ENCODE measurements at regions not wholly inside any gene's neighbourhood (a gene's known extent, or its start where the extent isn't known, plus 50 kb on each side); places are given as distances from the start of the nearest gene placed in this dataset.

GRCh38 chr12:132389526-132390286 lies 60.3 kb upstream of the GALNT9 start:
- in situ Hi-C loops (cut with MboI; ENCODE audit: low pct_unique_long_range_greater_than_20kb, low sequenced_read_pairs, unreplicated experiment) = no loop called here
- TF ChIP-seq, protein P1, sequence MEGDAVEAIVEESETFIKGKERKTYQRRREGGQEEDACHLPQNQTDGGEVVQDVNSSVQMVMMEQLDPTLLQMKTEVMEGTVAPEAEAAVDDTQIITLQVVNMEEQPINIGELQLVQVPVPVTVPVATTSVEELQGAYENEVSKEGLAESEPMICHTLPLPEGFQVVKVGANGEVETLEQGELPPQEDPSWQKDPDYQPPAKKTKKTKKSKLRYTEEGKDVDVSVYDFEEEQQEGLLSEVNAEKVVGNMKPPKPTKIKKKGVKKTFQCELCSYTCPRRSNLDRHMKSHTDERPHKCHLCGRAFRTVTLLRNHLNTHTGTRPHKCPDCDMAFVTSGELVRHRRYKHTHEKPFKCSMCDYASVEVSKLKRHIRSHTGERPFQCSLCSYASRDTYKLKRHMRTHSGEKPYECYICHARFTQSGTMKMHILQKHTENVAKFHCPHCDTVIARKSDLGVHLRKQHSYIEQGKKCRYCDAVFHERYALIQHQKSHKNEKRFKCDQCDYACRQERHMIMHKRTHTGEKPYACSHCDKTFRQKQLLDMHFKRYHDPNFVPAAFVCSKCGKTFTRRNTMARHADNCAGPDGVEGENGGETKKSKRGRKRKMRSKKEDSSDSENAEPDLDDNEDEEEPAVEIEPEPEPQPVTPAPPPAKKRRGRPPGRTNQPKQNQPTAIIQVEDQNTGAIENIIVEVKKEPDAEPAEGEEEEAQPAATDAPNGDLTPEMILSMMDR (IDR thresholded peaks at IDR 0.05; ENCODE audit: extremely low read depth, insufficient read depth, missing control alignments) = no peak
- no peak for DNase-seq (ENCODE audit: low spot score)

DNA sequence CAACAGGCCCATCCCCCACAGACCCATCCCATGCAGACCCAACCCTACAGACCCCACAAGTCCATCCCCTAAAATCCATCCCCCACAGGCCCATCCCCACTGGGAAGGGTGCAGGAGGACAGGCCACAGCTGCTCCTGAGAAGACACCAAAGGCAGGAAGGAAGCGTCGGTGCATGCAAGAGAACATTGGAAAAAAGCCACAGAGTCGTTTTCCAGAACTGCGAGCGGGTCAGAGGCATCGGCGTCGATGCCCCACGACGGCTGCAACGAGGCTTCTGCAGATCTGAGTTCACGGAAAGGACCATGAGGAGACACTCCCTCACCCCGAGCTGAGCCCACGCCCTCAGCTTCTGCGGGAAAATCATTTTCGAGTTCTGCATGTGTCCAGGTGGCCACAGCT lies 59.6 kb upstream of the GALNT9 start:
- in situ Hi-C loops (cut with MboI; ENCODE audit: low pct_unique_long_range_greater_than_20kb, low sequenced_read_pairs, unreplicated experiment) = no loop called here
- TF ChIP-seq, protein P1 (IDR thresholded peaks at IDR 0.05; ENCODE audit: extremely low read depth, insufficient read depth, missing control alignments) = no peak
- no peak for DNase-seq (ENCODE audit: low spot score)

DNA sequence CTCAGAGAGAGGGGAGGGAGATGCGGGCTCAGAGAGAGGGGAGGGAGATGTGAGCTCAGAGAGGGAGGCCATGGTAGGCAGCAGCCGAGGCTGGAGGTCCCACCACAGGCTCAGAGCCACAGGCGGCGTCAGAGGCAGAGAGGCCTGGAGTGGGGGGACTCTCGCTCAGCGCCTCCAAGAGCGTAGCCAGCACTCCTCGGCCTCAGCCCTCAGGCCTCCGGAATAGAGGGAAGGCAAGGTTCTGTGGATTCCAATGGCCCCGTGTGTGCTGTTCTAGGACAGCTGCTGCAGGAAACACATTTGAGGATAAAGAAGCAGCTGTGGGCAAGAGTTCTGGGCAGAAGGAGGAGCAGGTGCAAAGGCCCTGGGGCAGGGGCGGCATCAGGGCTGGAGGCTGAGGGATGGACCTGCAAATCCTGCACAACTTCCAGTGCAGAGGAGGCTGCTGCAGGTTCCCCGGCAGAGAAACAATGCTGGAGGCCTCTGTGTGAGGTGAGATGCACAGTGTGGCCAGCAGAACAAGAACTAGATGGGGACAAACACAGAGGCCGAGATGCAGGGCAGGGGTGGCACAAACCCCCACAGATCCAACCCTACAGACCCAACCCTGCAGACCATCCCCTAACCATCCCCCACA lies 59.1 kb upstream of the GALNT9 start:
- in situ Hi-C loops (cut with MboI; ENCODE audit: low pct_unique_long_range_greater_than_20kb, low sequenced_read_pairs, unreplicated experiment) = no loop called here
- no peak for DNase-seq (ENCODE audit: low spot score)
- TF ChIP-seq, protein P1 (IDR thresholded peaks at IDR 0.05; ENCODE audit: extremely low read depth, insufficient read depth, missing control alignments) = no peak

DNA sequence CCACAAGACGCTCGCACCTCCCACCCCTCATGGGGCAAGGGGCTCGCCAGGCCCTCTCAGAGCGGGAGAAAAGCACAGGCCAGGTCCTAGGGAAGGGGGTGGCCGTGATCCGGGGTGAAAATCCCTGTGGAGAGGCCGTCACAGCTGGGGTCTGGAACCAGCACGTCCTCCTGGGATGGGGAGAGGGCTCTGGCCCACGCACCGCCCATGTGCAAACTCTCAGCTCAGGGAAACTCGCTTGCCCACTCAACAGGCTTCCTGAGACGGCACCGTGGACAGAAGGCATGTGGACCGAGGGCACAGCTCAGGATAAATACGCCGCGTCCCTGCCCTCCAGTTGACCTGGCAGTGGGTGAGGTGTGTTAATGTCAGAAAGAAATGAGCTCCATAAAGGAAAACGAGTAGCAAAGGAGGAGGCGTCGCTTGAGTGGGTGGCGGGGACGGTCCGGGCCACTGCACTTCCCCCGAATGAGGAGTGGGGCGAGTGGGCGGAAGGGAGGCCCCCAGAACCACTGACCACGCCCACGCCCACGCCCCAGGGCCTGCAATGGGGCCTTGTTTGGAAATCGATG lies 57.6 kb upstream of the GALNT9 start:
- TF ChIP-seq, protein P1 (IDR thresholded peaks at IDR 0.05; ENCODE audit: extremely low read depth, insufficient read depth, missing control alignments) = no peak
- in situ Hi-C loops (cut with MboI; ENCODE audit: low pct_unique_long_range_greater_than_20kb, low sequenced_read_pairs, unreplicated experiment) = no loop called here
- DNase-seq (ENCODE audit: low spot score) = no peak

DNA sequence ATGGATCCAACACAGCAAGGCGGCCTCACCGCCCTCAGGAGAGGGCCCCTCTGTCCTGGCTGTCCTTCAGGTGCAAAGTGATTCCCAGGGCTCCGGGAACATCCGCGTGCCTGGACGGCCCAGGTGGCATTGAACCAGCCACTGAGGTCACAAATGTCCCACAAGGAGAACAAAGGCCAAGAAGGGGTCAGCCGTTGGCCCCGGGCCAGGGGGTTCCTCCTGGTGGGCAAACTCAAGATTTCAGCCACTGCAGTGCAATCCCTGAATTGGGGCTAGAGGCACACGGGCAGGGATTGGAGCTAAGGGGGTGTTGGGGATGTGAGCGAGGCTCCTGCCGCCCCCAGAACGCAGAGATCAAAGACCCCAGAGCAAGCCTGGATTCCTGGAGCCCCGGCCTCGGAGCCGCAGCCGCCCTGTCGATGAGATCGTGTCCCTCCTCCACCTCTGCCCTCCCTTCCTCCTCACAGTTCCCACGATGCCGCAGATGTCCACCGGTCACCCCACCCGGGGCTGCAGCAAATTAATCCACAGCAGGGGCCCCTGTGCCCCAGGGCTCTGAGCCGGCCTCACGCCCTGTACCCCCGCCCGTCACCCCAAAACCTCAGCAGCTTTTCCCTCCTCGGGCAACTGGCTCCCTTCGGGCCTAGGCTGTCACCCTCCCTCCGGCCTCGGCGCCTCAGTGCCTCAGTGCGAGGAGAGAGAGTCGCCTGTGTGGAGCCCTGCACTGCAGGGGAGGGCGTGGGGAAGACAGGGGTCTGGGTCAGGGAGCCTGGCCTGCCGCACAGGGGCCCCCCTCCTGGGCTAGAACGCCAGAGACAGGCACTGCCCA lies 56.7 kb upstream of the GALNT9 start:
- TF ChIP-seq, protein P1 (IDR thresholded peaks at IDR 0.05; ENCODE audit: extremely low read depth, insufficient read depth, missing control alignments) = no peak
- no peak for DNase-seq (ENCODE audit: low spot score)
- in situ Hi-C loops (cut with MboI; ENCODE audit: low pct_unique_long_range_greater_than_20kb, low sequenced_read_pairs, unreplicated experiment) = no loop called here
